AG10803 (cell line): ENCODE measurements at regions not wholly inside any gene's neighbourhood (a gene's known extent, or its start where the extent isn't known, plus 50 kb on each side); places are given as distances from the start of the nearest gene placed in this dataset.
"Not testable (repeated sequence)": the region's sequence is repeated elsewhere in the genome, so short reads cannot be mapped to it uniquely, and the experiment has no call there.

Source experiments
- DNase-seq: peaks from one replicate; pipeline ENCODE4 v3.0.0; 2010; ENCODE audit warnings: low read depth
- H3K4me3 ChIP-seq: 2 replicates; pipeline ENCODE4 v1.5.1; 2011; ENCODE audit warnings: mild to moderate bottlenecking, low read length, control low read depth
- TF ChIP-seq, protein P1 (sequence below): conservative IDR thresholded peaks from 2 replicates; pipeline ENCODE4 v1.5.1; 2011; ENCODE audit warnings: mild to moderate bottlenecking, low read length, control low read depth, inconsistent platforms

DNA sequence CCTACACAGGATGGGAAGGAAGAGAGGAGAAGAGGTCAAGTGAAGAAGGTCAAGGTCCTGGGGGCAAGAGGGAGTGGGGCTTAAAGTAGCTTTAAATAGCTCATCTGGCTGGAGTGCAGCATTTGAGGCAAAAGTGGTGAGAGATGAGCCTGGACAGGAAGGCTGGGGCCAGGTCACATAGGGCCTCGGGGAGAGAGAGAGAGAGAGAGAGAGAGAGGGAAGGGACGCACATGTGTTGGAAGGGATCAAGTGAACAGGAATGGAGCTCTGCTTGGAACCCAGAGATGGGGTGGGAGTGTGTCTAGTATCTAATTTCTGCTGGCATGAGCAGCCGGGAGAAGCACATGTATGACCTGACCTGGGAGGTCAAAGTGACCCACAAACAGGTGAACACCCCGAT, 407.5 kb downstream of the MED13L start:
- H3K4me3 ChIP-seq, result no peak overlapping the region
- TF ChIP-seq, protein P1, sequence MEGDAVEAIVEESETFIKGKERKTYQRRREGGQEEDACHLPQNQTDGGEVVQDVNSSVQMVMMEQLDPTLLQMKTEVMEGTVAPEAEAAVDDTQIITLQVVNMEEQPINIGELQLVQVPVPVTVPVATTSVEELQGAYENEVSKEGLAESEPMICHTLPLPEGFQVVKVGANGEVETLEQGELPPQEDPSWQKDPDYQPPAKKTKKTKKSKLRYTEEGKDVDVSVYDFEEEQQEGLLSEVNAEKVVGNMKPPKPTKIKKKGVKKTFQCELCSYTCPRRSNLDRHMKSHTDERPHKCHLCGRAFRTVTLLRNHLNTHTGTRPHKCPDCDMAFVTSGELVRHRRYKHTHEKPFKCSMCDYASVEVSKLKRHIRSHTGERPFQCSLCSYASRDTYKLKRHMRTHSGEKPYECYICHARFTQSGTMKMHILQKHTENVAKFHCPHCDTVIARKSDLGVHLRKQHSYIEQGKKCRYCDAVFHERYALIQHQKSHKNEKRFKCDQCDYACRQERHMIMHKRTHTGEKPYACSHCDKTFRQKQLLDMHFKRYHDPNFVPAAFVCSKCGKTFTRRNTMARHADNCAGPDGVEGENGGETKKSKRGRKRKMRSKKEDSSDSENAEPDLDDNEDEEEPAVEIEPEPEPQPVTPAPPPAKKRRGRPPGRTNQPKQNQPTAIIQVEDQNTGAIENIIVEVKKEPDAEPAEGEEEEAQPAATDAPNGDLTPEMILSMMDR, result no peak
- no peak for DNase-seq

DNA sequence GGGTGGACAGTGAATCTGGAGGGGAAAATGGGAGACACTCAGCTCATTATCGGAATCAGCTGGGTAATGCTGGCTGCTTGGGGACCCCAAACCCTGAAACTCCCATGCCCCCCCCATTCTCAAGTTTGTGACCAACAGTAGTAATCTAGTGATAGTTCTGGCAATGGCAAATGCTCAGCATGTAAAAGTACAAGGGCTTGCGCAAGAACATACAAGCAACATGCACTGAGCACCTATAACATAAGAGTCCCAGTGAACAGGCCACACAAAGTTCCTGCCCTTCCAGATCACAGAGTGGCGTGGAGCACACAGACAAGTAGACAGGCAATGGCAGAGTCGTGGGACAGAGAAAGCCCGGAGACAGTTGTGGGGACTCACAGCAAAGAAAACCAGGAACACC, 407.9 kb downstream of the MED13L start:
- no peak overlapping the region for H3K4me3 ChIP-seq
- TF ChIP-seq, protein P1, result no peak
- no peak for DNase-seq

- no peak for DNase-seq
- no peak overlapping the region for H3K4me3 ChIP-seq
- TF ChIP-seq, protein P1, result no peak
Measured at GRCh38 chr12:115868624-115869023, 408.9 kb downstream of the MED13L start.

DNA sequence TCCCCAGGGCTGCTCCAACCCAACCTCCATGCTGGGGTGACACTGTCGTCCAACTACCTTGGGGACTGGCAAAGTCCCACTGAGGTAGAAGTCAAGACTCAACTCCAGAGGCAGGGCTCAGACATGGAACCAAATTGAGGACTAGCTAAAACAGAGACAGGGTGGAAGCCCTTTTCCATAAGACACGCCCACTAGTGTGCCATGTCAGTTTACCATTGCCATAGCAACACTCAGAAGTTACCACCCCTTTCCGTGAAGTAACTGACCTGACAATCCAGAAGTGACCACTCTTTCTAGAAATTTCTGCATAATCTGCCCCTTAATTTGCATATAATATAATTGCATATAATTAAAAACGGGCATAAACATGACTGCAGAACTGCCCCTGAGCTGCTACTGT, 409.6 kb downstream of the MED13L start:
- no peak overlapping the region for H3K4me3 ChIP-seq
- TF ChIP-seq, protein P1, result no peak
- DNase-seq, result no peak

- DNase-seq, result no peak
- TF ChIP-seq, protein P1, result no peak
Measured at GRCh38 chr12:115866909-115867525, 410.5 kb downstream of the MED13L start.

GRCh38 chr12:115866281-115866680, 411.2 kb downstream of the MED13L start:
- H3K4me3 ChIP-seq, DNase-seq: not testable (repeated sequence)

More at GRCh38 chr12:115866909-115867525, 410.5 kb downstream of the MED13L start:
- no peak overlapping the region for H3K4me3 ChIP-seq

DNA sequence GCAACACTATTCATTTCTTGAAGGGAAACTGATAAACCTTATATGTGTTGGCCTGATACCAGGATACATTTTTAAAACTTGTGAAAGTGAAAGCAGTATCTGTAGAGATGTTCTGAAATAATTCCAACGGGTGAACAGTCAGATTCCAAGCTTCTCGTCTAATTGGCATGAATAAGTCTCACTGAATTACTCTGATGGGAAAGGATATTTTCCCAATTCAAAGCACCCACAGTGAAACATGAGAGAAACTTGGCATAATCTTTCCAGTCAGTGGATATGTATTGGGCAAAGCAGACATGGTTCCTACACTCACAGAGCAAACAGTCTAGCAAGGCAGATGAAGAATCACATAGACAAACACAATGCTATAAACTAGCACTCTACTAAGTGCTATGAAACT, 413.1 kb downstream of the MED13L start:
- TF ChIP-seq, protein P1, result no peak
- peak; percentile 2 for DNase-seq
- H3K4me3 ChIP-seq, result no peak overlapping the region

- DNase-seq, result no peak
- no peak overlapping the region for H3K4me3 ChIP-seq
- TF ChIP-seq, protein P1, result no peak
Measured at GRCh38 chr12:115860619-115861018, 416.9 kb downstream of the MED13L start.
